ENCODE measurements at regions not wholly inside any gene's neighbourhood (a gene's known extent, or its start where the extent isn't known, plus 50 kb on each side); places are given as distances from the start of the nearest gene placed in this dataset.
"Not testable (repeated sequence)": the region's sequence is repeated elsewhere in the genome, so short reads cannot be mapped to it uniquely, and the experiment has no call there.

DNA sequence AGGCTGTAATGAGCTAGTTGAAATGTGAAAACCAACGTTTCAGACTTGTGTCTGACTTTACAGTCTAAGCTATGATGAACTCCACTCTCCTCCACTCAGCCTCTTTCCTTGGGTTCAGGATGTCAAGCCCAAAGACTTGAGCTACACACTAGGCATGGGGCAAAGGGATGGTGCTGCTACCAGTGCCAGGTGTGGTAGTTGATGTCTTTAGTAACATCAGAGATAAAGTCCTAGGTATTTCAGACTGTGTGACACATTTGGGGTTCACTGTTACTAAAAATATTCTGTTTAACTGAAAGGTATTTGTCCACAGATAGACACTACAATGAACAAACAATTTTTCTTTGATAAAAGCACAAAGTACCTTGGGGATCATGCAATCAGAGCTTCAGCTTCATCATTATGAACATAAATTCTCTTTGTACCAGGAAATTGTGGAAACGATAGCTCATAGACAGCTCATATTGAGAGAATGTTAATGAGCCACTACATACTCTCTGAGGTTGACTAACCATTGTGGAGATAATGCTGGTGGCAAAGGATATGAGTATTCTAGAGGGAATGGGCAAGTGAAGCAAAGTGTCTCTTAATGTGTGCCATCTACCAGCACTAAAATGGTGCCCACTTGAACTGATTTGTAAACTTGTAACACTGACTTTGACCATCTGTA lies 253.7 kb upstream of the THUMPD2 start:
- H3K36me3 Mint-ChIP-seq (ENCODE audit: unreplicated experiment): no peaks in the 10 kb centered on the region
- DNase-seq (ENCODE audit: extremely low spot score, unreplicated experiment): no peak
- H3K9me3 Mint-ChIP-seq (ENCODE audit: unreplicated experiment): peaks cover 17% of the 10 kb centered on the region
- no peaks in the 10 kb centered on the region for H3K27me3 Mint-ChIP-seq (ENCODE audit: unreplicated experiment)
- no peak overlapping the region for H3K27ac Mint-ChIP-seq (ENCODE audit: unreplicated experiment)
- H3K4me1 Mint-ChIP-seq (ENCODE audit: unreplicated experiment): peaks cover 6% of the 10 kb centered on the region
- H3K4me3 Mint-ChIP-seq (ENCODE audit: unreplicated experiment): no peak overlapping the region
- TF ChIP-seq, protein P1, sequence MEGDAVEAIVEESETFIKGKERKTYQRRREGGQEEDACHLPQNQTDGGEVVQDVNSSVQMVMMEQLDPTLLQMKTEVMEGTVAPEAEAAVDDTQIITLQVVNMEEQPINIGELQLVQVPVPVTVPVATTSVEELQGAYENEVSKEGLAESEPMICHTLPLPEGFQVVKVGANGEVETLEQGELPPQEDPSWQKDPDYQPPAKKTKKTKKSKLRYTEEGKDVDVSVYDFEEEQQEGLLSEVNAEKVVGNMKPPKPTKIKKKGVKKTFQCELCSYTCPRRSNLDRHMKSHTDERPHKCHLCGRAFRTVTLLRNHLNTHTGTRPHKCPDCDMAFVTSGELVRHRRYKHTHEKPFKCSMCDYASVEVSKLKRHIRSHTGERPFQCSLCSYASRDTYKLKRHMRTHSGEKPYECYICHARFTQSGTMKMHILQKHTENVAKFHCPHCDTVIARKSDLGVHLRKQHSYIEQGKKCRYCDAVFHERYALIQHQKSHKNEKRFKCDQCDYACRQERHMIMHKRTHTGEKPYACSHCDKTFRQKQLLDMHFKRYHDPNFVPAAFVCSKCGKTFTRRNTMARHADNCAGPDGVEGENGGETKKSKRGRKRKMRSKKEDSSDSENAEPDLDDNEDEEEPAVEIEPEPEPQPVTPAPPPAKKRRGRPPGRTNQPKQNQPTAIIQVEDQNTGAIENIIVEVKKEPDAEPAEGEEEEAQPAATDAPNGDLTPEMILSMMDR (IDR thresholded peaks at IDR 0.05): no peak

DNA sequence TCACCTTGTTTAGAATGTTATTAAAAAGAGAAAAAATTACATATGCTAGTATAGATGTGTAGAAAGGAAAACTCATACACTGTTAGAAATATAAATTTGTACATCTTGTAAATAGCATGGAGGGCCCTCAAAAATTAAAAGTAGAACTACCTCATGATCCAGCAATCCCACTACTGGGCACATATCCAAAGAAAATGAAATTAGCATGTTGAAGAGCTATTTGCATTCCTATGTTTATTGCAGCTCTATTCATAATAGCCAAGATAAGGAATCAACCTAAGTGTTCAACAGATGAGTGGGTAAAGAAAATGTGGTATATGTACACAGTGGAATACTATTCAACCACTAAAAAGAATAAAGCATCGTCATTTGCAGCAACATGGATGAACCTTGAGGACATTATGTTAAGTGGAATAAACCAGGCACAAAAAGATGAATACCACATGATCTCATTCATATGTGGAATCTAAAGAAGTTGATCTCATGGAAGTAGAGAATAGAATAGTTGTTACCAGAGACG lies 251.5 kb upstream of the THUMPD2 start:
- TF ChIP-seq, protein P1 (IDR thresholded peaks at IDR 0.05): no peak
- Mint-ChIP-seq H3K27ac (ENCODE audit: unreplicated experiment) (no peak overlapping the region), H3K36me3 (ENCODE audit: unreplicated experiment) (no peaks in the 10 kb centered on the region)

DNA sequence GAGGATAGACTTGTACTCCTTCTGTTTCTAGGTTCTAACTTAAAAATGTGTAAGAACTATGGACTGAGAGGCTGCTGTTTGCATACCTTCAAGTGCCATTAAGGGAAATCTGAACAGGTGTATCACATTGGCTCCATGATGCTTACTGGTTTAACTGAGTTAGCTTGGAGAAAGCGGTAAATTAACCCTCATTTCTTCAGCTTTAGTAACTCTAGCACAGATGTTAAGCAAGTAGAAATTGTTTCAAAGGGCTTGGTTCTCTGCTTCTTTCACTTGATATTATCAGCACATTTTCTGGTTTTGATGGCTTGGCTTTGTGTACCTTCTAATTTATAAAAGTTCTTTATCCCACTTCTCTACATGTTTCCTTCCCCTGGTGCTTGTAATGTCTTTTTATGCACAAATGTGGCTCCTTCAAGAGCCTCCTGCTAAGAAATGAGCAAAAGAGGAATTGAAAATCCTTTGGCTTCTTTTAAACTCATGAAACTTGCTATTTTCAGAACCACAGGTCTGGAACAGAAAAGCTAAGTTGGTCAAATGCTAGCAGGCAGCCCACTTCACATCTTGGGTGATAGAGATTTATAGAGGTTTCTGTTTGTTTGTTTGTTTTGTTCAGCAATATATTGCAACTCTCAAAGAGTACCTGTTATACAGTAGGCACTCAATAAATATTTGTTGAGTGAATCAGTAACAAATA lies 249.9 kb upstream of the THUMPD2 start:
- no peak for DNase-seq (ENCODE audit: extremely low spot score, unreplicated experiment)
- Mint-ChIP-seq H3K4me3 (ENCODE audit: unreplicated experiment) (no peak overlapping the region), H3K9me3 (ENCODE audit: unreplicated experiment) (peaks cover 14% of the 10 kb centered on the region), H3K36me3 (ENCODE audit: unreplicated experiment) (no peaks in the 10 kb centered on the region), H3K27ac (ENCODE audit: unreplicated experiment) (no peak overlapping the region), H3K4me1 (ENCODE audit: unreplicated experiment) (peaks cover 6% of the 10 kb centered on the region), H3K27me3 (ENCODE audit: unreplicated experiment) (no peaks in the 10 kb centered on the region)
- TF ChIP-seq, protein P1 (IDR thresholded peaks at IDR 0.05): no peak

More for the DNA sequence above, 251.5 kb upstream of the THUMPD2 start:
- H3K4me3 Mint-ChIP-seq (ENCODE audit: unreplicated experiment): no peak overlapping the region
- peaks cover 6% of the 10 kb centered on the region for H3K4me1 Mint-ChIP-seq (ENCODE audit: unreplicated experiment)
- peaks cover 17% of the 10 kb centered on the region for H3K9me3 Mint-ChIP-seq (ENCODE audit: unreplicated experiment)
- no peaks in the 10 kb centered on the region for H3K27me3 Mint-ChIP-seq (ENCODE audit: unreplicated experiment)
- DNase-seq (ENCODE audit: extremely low spot score, unreplicated experiment): no peak

DNA sequence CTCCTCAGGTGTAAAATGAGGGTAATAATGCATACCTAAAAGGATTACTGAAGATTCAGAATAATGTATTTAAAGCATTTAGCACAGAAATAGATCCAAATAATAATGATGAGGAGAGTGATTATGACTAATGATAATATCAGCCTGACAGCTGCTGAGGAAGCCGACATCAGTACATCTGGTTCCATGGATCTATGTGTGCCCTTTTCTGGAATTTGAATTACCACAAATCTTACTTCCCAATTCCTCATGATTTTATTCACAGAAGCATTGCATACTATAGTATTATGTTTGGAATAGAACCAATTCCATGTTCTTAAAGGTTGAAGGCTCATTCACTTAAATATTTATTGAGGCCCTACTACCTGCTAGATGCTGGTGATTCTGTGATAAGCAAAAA lies 248.9 kb upstream of the THUMPD2 start:
- TF ChIP-seq, protein P1 (IDR thresholded peaks at IDR 0.05): no peak
- no peak for DNase-seq (ENCODE audit: extremely low spot score, unreplicated experiment)
- H3K27ac Mint-ChIP-seq (ENCODE audit: unreplicated experiment): no peak overlapping the region
- H3K4me3 Mint-ChIP-seq (ENCODE audit: unreplicated experiment): no peak overlapping the region
- no peaks in the 10 kb centered on the region for H3K27me3 Mint-ChIP-seq (ENCODE audit: unreplicated experiment)
- no peaks in the 10 kb centered on the region for H3K36me3 Mint-ChIP-seq (ENCODE audit: unreplicated experiment)
- H3K4me1 Mint-ChIP-seq (ENCODE audit: unreplicated experiment): peaks cover 6% of the 10 kb centered on the region
- peaks cover 14% of the 10 kb centered on the region for H3K9me3 Mint-ChIP-seq (ENCODE audit: unreplicated experiment)

DNA sequence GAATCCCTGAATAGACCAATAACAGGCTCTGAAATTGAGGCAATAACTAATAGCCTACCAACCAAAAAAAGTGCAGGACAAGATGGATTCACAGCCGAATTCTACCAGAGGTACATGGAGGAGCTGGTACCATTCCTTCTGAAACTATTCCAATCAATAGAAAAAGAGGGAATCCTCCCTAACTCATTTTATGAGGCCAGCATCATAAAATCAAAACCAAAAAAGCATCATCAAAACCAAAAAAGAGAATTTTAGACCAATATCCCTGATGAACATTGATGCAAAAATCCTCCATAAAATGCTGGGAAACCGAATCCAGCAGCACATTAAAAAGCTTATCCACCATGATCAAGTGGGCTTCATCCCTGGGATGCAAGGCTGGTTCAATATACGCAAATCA lies 246.2 kb upstream of the THUMPD2 start:
- not testable (repeated sequence) for H3K27ac Mint-ChIP-seq (ENCODE audit: unreplicated experiment); H3K4me1 Mint-ChIP-seq (ENCODE audit: unreplicated experiment); H3K27me3 Mint-ChIP-seq (ENCODE audit: unreplicated experiment); H3K36me3 Mint-ChIP-seq (ENCODE audit: unreplicated experiment); DNase-seq (ENCODE audit: extremely low spot score, unreplicated experiment); H3K4me3 Mint-ChIP-seq (ENCODE audit: unreplicated experiment)
- peaks cover 17% of the 10 kb centered on the region for H3K9me3 Mint-ChIP-seq (ENCODE audit: unreplicated experiment)

Data from osteocyte (in vitro differentiated cells).